ENCODE measurements at regions not wholly inside any gene's neighbourhood (a gene's known extent, or its start where the extent isn't known, plus 50 kb on each side); places are given as distances from the start of the nearest gene placed in this dataset.

GRCh38 chr1:23610677-23611076 is 51.4 kb upstream of the ID3 start:
- no peak for TF ChIP-seq CTCF (IDR thresholded peaks at IDR 0.05)
- TF ChIP-seq POLR2A (IDR thresholded peaks at IDR 0.05) = no peak

Data from esophagus squamous epithelium (tissue), 4 donors.